Subcutaneous abdominal adipose tissue (tissue), 5 donors: ENCODE measurements at regions not wholly inside any gene's neighbourhood (a gene's known extent, or its start where the extent isn't known, plus 50 kb on each side); places are given as distances from the start of the nearest gene placed in this dataset.
"Not testable (repeated sequence)": the region's sequence is repeated elsewhere in the genome, so short reads cannot be mapped to it uniquely, and the experiment has no call there.

Source experiments
- H3K27ac ChIP-seq: one replicate; pipeline ENCODE4 v1.7.0; 2013; ENCODE audit warnings: low read depth, mild to moderate bottlenecking, inconsistent platforms, low read length, moderate library complexity
- H3K27me3 ChIP-seq, 5 donors: one replicate each; pipeline ENCODE4 v1.7.0; 2013; ENCODE audit warnings: low read length in 5 of 5, inconsistent platforms in 1 of 5; ENCODE audit not compliant: control insufficient read depth in 5 of 5, insufficient read depth in 4 of 5
- H3K36me3 ChIP-seq, 5 donors: one replicate each; pipeline ENCODE4 v1.7.0; 2013; ENCODE audit warnings: low read length in 5 of 5; ENCODE audit not compliant: control insufficient read depth in 5 of 5, insufficient read depth in 5 of 5
- H3K4me1 ChIP-seq, 5 donors: one replicate each; pipeline ENCODE4 v1.7.0; 2013; ENCODE audit warnings: low read length in 5 of 5, mild to moderate bottlenecking in 3 of 5, moderate library complexity in 1 of 5; ENCODE audit not compliant: control insufficient read depth in 5 of 5, insufficient read depth in 5 of 5
- H3K4me3 ChIP-seq, 5 donors: one replicate each; pipeline ENCODE4 v1.7.0; 2013; ENCODE audit warnings: low read length in 5 of 5, low read depth in 1 of 5
- H3K9ac ChIP-seq, 5 donors: one replicate each; pipeline ENCODE4 v1.7.0; 2013; ENCODE audit warnings: low read length in 5 of 5, mild to moderate bottlenecking in 4 of 5, moderate library complexity in 3 of 5
- H3K9me3 ChIP-seq, 5 donors: one replicate each; pipeline ENCODE4 v1.7.0; 2013; ENCODE audit warnings: low read length in 5 of 5; ENCODE audit not compliant: control insufficient read depth in 5 of 5
- donor health status: healthy.
- donor health status: healthy.
- donor health status: healthy.
- donor health status: healthy.
- donor health status: healthy.

DNA sequence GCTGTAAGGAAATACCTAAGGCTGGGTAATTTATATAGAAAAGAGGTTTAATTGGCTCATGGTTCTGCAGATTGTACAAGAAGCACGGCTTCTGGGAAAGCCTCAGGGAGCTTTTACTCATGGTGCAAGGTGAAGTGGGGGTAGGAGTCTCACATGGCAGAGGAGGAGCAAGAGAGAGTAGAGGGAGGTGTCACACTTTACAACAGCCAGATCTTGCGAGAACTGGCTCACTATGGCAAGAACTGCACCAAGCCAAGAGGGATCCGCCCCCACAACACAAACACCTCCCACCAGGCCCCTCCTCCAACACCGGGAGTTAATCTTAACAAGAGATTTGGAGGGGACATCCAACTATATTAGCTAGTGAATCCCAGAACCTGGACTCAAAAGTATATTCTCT, 135.4 kb upstream of the SOD1 start:
- no peak overlapping the region for H3K27ac ChIP-seq
- H3K9ac ChIP-seq, result no peak overlapping the region
- H3K4me1 ChIP-seq, result no peaks in the 10 kb centered on the region
- H3K4me3 ChIP-seq, result no peak overlapping the region
- no peaks in the 10 kb centered on the region for H3K27me3 ChIP-seq
- no peaks in the 10 kb centered on the region for H3K9me3 ChIP-seq
- H3K36me3 ChIP-seq, result no peaks in the 10 kb centered on the region

DNA sequence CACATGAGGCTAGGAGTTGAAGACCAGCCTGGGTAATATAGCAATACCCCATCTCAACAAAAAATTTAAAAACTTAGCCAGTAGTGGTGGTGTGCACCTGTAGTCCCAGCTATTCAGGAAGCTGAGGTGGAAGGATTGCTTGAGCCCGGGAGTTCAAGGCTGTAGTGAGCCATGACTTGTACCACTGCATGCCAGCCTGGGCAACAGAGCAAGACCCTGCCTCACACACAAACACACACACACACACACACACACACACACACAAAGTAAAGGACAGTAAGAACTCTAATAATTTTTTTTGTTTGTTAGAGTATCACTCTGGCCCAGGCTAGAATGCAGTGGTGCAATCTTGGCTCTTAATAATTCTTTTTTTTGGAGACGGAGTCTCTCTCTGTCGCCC, 138.0 kb upstream of the SOD1 start:
- H3K4me1 ChIP-seq, result no peaks in the 10 kb centered on the region
- no peak overlapping the region for H3K4me3 ChIP-seq
- H3K27ac ChIP-seq, result no peak overlapping the region
- H3K36me3 ChIP-seq, result no peaks in the 10 kb centered on the region
- no peaks in the 10 kb centered on the region for H3K27me3 ChIP-seq
- H3K9ac ChIP-seq, result no peak overlapping the region
- no peaks in the 10 kb centered on the region for H3K9me3 ChIP-seq

DNA sequence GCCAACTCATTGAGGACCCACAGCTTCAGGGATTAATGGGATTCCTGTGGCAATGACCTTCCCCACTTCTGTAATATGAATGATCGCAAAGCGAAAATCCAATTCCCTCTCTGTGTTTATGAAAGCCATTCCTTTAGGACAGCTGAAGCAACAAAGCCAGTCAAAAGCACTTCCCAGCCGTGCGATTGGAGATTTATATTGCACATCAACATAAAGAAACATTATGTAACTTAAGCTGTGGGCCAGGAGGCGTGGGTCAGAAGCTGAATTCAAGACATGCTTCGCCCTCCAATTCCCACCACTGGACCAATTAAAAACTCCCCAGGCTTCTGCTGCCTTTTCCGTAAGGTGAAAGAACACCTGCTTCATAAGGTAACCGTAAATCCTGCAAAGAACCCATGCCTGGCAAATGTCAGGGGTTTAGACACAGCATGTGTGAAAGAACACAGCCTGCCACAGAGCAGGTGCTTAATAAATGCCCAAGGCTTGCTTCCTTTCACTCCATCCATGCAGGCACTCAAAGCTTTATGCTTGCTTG, 138.9 kb upstream of the SOD1 start:
- H3K27ac ChIP-seq, result no peak overlapping the region
- H3K27me3 ChIP-seq, result no peaks in the 10 kb centered on the region
- H3K9me3 ChIP-seq, result no peaks in the 10 kb centered on the region
- no peak overlapping the region for H3K9ac ChIP-seq
- H3K4me1 ChIP-seq, result no peaks in the 10 kb centered on the region
- H3K36me3 ChIP-seq, result no peaks in the 10 kb centered on the region
- no peak overlapping the region for H3K4me3 ChIP-seq

DNA sequence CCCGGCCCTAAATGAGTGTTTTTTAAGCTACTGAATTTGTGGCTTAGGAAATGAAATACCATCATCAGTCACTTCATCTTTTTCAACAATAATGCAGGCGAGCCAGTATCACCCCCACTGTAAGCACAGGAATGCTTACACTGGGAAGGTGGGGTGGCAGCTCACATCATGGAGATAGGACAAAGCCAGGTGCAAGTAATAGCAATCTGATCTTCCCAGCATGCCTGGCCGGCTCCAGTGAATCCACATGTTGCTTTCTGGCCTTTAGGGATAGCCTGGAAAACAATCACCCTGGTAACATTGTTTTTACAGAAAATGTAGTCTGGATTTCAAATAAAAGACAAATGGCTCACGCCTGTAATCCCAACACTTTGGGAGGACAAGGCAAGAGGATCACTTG, 140.9 kb upstream of the SOD1 start:
- Histone ChIP-seq H3K27me3 (no peaks in the 10 kb centered on the region), H3K9ac (no peak overlapping the region), H3K36me3 (no peaks in the 10 kb centered on the region), H3K4me1 (no peaks in the 10 kb centered on the region), H3K27ac (no peak overlapping the region), H3K9me3 (no peaks in the 10 kb centered on the region), H3K4me3 (no peak overlapping the region)

GRCh38 chr21:31517664-31518414, 141.7 kb upstream of the SOD1 start:
- no peaks in the 10 kb centered on the region for H3K36me3 ChIP-seq
- no peak overlapping the region for H3K4me3 ChIP-seq

DNA sequence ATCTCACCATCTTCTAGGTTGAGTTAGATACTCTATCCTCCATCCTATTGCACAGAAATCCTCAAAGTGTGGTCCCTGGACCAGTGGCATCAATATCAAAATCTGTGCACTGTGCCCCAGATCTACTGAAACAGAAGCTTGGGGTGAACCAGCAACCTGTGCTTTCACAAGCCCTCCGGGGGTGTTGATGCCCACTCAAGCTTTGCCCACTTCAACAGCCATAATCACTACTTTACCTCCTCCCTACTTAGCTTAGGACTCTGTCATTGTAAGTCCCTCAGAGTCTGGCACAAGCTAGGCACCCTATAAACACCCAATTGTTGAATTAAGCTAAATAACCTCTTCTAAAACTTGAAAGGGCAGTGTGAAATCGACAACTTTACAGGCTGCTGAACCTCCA, 144.2 kb upstream of the SOD1 start:
- H3K9ac ChIP-seq, result no peak overlapping the region
- H3K4me1 ChIP-seq, result no peaks in the 10 kb centered on the region
- H3K9me3 ChIP-seq, result no peaks in the 10 kb centered on the region
- no peaks in the 10 kb centered on the region for H3K27me3 ChIP-seq
- H3K36me3 ChIP-seq, result no peaks in the 10 kb centered on the region
- no peak overlapping the region for H3K27ac ChIP-seq
- H3K4me3 ChIP-seq, result no peak overlapping the region

More at GRCh38 chr21:31517664-31518414, 141.7 kb upstream of the SOD1 start:
- Histone ChIP-seq H3K9ac (no peak overlapping the region), H3K27ac (no peak overlapping the region), H3K4me1 (no peaks in the 10 kb centered on the region), H3K9me3 (no peaks in the 10 kb centered on the region), H3K27me3 (no peaks in the 10 kb centered on the region)

GRCh38 chr21:31514598-31514997, 144.9 kb upstream of the SOD1 start:
- Histone ChIP-seq H3K27ac (no peak overlapping the region), H3K36me3 (no peaks in the 10 kb centered on the region), H3K9me3 (no peaks in the 10 kb centered on the region), H3K4me1 (no peaks in the 10 kb centered on the region), H3K27me3 (no peaks in the 10 kb centered on the region), H3K9ac (no peak overlapping the region), H3K4me3 (no peak overlapping the region)

- not testable (repeated sequence) for H3K9ac ChIP-seq, H3K36me3 ChIP-seq, H3K27me3 ChIP-seq
These were observed 146.0 kb upstream of the SOD1 start for GRCh38 chr21:31513541-31513940.

GRCh38 chr21:31511999-31512398, 147.5 kb upstream of the SOD1 start:
- not testable (repeated sequence) for H3K27me3 ChIP-seq, H3K36me3 ChIP-seq, H3K4me3 ChIP-seq, H3K27ac ChIP-seq, H3K9me3 ChIP-seq, H3K4me1 ChIP-seq, H3K9ac ChIP-seq

More at GRCh38 chr21:31513541-31513940, 146.0 kb upstream of the SOD1 start:
- not testable (repeated sequence) for H3K9me3 ChIP-seq, H3K27ac ChIP-seq, H3K4me1 ChIP-seq, H3K4me3 ChIP-seq

GRCh38 chr21:31511258-31511657, 148.2 kb upstream of the SOD1 start:
- Histone ChIP-seq H3K4me1 (no peaks in the 10 kb centered on the region), H3K9ac (no peak overlapping the region), H3K36me3 (no peaks in the 10 kb centered on the region), H3K9me3 (no peaks in the 10 kb centered on the region), H3K27me3 (no peaks in the 10 kb centered on the region), H3K4me3 (no peak overlapping the region), H3K27ac (no peak overlapping the region)
